HL-60 (cell line): ENCODE measurements at regions not wholly inside any gene's neighbourhood (a gene's known extent, or its start where the extent isn't known, plus 50 kb on each side); places are given as distances from the start of the nearest gene placed in this dataset.

ENCODE experiments used
- CTCF ChIP-seq: IDR thresholded peaks from one replicate; pipeline ENCODE4 v1.5.1; 2011; ENCODE audit warnings: low read length, control low read depth, inconsistent platforms; ENCODE audit not compliant: insufficient read depth
- GABPA ChIP-seq: IDR thresholded peaks from 2 replicates; pipeline ENCODE4 v1.6.1; 2012; ENCODE audit warnings: low read depth
- POLR2AphosphoS5 ChIP-seq: IDR thresholded peaks from 2 replicates; pipeline ENCODE4 v1.6.1; 2012; ENCODE audit warnings: low read depth
- SPI1 ChIP-seq: IDR thresholded peaks from 2 replicates; pipeline ENCODE4 v1.6.1; 2012; ENCODE audit warnings: low read depth, mild to moderate bottlenecking, borderline replicate concordance
- TF ChIP-seq, protein P1 (sequence below): IDR thresholded peaks from 2 replicates; pipeline ENCODE4 v1.6.1; 2012; ENCODE audit warnings: low read depth; ENCODE audit not compliant: insufficient replicate concordance

DNA sequence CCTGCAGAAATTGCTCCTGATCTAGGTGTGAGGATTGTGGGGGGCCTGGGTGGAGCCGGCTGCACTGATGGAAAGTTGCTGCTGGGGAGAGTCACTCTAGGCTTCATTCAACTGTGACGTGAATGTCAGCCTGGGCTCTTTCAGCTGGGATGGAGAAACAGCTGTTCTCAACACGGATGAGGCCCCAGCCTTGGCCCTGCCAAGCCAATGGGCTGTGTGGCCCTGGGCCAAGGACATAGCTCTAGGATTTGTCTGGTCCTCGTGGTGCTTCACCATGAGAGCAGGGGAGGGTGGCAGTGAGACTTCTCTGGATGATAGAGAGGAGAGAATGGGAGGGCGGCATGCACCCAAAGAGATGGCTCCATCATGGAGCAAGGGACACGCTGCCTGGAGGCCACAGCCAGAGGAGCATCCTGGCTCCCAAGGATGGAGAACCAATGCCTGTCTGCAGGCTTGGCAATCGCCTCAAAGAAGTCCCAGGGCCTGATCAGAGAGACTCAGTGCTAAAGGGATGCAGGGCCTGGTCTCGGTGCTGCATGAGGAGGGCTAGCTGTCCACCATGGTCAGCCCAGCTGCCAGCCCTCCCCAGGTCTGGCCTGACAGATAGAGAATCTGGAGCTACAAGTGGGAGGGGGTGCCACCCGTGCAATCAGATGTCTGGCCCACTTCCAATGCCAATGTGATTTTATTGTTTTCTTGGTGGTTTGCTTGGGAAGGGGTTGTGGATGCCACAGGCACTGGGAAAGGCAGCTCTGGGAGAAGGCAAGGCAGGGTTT lies 141.0 kb downstream of the GADD45G start:
- TF ChIP-seq GABPA = no peak
- no peak for TF ChIP-seq CTCF
- TF ChIP-seq, protein P1, sequence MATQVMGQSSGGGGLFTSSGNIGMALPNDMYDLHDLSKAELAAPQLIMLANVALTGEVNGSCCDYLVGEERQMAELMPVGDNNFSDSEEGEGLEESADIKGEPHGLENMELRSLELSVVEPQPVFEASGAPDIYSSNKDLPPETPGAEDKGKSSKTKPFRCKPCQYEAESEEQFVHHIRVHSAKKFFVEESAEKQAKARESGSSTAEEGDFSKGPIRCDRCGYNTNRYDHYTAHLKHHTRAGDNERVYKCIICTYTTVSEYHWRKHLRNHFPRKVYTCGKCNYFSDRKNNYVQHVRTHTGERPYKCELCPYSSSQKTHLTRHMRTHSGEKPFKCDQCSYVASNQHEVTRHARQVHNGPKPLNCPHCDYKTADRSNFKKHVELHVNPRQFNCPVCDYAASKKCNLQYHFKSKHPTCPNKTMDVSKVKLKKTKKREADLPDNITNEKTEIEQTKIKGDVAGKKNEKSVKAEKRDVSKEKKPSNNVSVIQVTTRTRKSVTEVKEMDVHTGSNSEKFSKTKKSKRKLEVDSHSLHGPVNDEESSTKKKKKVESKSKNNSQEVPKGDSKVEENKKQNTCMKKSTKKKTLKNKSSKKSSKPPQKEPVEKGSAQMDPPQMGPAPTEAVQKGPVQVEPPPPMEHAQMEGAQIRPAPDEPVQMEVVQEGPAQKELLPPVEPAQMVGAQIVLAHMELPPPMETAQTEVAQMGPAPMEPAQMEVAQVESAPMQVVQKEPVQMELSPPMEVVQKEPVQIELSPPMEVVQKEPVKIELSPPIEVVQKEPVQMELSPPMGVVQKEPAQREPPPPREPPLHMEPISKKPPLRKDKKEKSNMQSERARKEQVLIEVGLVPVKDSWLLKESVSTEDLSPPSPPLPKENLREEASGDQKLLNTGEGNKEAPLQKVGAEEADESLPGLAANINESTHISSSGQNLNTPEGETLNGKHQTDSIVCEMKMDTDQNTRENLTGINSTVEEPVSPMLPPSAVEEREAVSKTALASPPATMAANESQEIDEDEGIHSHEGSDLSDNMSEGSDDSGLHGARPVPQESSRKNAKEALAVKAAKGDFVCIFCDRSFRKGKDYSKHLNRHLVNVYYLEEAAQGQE = no peak
- no peak for TF ChIP-seq POLR2AphosphoS5
- no peak for TF ChIP-seq SPI1
